IPS-NIHi7 (cell line): ENCODE measurements at regions not wholly inside any gene's neighbourhood (a gene's known extent, or its start where the extent isn't known, plus 50 kb on each side); places are given as distances from the start of the nearest gene placed in this dataset.
"Not testable (repeated sequence)": the region's sequence is repeated elsewhere in the genome, so short reads cannot be mapped to it uniquely, and the experiment has no call there.

Experiments
- DNase-seq: peaks from one replicate; pipeline ENCODE4 v3.0.0; 2012; ENCODE audit warnings: mixed read lengths; ENCODE audit errors: extremely low spot score

GRCh38 chr2:37758141-37758601, 86.7 kb upstream of the CDC42EP3 start:
- not testable (repeated sequence) for DNase-seq

DNA sequence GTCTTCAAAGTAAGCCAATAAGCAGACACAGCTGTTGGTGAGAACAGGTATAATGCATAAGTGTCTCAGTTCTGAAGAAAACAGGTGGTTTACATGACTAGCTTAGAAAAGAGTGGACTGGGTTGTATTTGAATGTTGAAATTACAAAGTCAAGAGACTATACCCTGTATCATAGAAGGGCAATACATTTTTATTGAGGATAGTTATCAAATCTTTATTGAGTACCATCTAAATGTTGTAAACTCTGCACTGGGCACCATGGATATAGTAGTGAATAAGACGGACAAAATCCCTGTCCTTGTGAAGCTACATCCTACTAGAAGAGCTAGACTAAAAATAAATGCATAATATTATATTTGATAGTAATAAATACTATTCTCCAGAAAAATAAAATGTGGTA, 88.5 kb upstream of the CDC42EP3 start:
- DNase-seq = not testable (repeated sequence)

- no peak for DNase-seq
Observed at GRCh38 chr2:37760471-37760870, 89.0 kb upstream of the CDC42EP3 start.

- DNase-seq = not testable (repeated sequence)
Observed at GRCh38 chr2:37762281-37762680, 90.8 kb upstream of the CDC42EP3 start.

- DNase-seq = no peak
Observed at GRCh38 chr2:37764739-37765138, 93.3 kb upstream of the CDC42EP3 start.

- DNase-seq = no peak
Observed at GRCh38 chr2:37766106-37766505, 94.7 kb upstream of the CDC42EP3 start.

DNA sequence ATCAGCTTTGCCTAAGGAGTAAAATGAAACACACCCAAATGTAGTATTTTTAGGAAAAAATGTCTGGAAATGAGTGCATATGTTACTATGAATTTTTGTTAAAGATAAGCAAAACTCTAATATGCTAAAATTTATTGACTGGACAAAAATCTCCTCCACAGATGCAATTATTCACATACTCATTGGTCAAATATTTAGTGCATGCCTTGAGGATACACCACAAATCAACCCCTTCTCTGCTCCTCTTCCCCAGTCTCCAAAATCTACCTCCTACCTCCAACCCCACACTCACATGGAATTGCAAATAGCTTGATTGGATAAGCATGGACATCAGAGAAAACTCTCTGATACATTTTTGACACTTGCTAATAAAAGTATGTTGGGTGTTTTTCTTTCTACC, 95.6 kb upstream of the CDC42EP3 start:
- no peak for DNase-seq

DNA sequence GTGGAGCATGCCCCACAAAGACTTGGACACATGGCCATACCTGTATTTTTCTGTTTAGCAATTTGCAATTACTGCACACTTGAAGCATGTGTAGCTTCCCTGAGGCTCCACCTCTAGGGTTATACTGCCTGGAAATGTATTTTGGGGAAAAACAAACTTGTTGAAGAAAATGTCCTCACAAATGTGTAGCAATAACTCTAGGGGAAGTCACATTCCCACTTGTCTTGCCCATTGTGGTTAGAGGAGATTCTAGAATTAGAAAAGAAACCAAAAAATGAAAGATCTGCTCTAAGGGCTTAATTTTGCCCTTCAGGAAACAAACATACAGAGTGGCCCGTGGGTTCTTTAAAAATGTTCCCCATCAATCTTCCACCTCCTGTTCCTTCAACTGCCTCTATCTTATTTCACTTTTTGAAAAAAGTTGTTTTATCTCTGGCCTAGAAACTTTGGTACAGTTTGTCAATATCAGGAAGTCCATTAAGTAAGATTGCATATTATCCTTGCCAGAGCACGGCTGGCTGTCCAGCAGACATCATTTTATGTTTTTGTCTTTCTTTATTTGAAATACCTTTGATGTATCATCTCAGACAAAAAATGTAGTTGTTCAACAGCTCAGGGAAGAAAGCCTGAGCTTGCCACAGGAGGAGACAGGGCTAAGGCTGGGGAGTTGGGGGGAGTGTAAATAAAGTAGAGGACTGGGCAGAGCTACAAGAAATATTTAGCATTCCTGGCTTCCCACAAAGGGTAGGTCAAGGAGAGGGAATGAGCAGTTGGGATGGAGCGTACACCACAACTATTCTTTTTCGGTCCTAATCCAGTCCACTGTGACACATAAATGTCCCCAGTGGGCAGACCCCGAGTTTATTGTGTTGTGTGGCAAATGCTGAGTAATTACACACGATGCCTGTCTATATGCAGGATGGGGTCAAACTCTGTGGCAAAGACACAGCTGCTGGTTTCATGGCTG, 96.8 kb upstream of the CDC42EP3 start:
- no peak for DNase-seq

GRCh38 chr2:37769551-37769950, 98.1 kb upstream of the CDC42EP3 start:
- DNase-seq = no peak

GRCh38 chr2:37770797-37771196, 99.4 kb upstream of the CDC42EP3 start:
- no peak for DNase-seq

- no peak for DNase-seq
Observed at GRCh38 chr2:37771600-37772088, 100.2 kb upstream of the CDC42EP3 start.

DNA sequence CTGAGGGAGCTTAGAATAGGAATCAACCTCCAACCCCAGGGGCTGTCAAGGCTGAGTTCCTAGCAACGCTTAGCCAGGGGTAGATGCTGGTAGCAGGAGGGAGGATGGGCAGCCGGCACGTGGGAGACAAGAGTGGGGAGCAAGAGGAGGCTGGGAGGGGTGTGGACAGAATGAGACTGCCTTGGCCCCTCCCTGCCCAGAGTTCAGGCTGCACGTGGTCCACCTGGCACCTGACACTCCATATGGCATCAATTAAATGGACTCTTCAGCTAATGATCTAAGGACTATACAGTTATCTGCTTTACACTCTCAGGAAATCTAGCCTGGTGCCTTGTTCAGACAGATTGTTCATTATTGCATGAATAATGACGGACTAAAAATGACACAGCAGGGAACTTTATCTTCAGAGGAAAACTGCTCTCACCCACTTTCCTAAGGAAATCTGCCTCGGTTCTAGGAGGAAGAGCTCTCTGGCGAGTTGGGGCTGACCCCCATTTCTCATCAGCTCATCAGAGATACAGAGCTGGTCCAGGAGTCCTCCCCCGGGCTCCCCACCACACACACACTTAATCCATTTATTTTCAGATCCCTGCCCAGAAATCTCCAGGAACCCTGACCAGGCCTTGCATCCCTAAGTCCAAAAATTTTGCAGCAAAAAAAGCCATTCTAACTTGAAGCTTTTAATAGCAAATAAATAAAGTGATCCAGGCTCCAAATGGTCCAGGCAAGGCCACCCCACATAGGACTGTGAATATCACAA, 102.1 kb upstream of the CDC42EP3 start:
- DNase-seq = no peak

GRCh38 chr2:37774171-37774944, 102.9 kb upstream of the CDC42EP3 start:
- DNase-seq = not testable (repeated sequence)

DNA sequence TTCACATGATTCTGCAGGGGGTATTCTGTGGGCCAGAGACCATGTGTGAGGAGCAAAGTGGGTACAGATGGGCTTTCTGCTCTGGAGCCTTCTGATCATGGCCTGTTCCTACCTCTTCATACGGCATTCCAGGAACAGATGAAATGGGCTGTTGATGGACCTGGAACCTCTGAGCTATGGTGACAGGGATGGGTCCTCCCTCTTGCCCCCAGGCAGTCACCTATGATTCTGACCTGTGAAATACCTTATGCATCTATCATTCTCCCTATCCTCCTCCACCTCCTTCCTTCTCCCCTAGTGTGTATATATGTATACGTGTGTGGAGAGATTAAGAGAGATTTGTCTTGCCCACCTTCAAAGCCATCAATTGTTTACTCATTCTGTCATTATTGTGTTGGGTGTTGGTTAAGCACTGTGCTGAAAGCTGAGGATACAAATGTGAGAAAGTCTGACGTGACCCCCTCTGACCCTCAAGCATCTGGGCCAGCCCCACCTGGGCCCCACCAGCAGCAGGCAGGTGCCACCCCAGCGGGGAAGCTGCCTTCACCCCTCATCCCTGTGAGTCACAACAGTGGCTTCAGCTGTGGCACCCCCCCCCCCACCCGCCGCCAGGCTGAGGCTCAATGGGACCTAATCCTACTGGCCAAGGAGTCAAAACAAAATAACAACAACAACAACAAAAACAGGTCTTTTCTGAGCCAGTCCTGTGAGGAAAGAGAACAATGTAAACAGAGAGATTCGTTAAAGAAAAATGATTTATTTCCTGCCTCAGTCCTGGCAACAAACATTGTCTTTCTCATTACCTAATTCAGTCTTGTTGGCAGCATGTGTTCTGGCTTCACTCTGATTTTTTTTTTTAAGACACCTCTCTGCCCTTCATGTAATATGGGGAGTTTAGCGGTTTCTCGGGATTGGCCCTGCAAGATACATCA, 103.8 kb upstream of the CDC42EP3 start:
- no peak for DNase-seq

DNA sequence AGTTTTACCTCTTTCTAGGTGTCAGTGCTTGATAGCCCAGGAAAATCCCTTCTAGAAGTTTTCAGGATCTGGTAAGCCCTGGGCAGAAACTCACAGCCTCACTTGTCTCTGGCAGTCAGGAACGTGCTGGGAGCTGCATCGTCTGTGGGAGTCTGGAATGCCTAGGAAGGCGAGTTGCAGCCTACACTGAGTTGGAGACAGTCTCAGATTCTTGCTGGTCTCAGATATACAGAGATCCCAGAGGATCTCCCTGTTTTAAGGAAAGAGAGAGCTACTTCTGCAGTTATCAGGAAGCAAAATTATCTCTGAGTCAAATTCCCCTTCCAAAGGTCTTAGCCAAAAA, 104.4 kb upstream of the CDC42EP3 start:
- peak; percentile 39 for DNase-seq

DNA sequence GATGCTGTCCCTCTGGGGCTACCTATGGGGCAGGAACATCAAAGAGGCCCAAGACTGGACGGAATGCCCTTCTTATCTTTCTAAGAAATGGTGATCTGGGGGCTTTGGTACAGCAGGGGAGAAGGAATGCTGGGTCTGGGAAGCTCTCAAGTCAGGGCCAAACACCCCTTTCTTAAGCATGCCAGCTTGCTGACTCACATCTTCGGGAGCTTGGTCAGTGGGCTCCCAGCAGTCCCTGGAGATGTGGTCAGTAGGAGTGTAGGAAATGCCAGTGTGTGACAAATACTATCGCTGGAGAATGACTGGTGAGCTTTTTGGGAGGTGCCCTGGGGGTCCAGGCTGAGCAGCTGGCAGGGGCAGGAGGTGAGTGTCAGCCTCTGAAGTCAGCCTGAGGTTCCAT, 105.0 kb upstream of the CDC42EP3 start:
- DNase-seq = peak; percentile 60

- DNase-seq = no peak
Observed at GRCh38 chr2:37779139-37779538, 107.7 kb upstream of the CDC42EP3 start.

DNA sequence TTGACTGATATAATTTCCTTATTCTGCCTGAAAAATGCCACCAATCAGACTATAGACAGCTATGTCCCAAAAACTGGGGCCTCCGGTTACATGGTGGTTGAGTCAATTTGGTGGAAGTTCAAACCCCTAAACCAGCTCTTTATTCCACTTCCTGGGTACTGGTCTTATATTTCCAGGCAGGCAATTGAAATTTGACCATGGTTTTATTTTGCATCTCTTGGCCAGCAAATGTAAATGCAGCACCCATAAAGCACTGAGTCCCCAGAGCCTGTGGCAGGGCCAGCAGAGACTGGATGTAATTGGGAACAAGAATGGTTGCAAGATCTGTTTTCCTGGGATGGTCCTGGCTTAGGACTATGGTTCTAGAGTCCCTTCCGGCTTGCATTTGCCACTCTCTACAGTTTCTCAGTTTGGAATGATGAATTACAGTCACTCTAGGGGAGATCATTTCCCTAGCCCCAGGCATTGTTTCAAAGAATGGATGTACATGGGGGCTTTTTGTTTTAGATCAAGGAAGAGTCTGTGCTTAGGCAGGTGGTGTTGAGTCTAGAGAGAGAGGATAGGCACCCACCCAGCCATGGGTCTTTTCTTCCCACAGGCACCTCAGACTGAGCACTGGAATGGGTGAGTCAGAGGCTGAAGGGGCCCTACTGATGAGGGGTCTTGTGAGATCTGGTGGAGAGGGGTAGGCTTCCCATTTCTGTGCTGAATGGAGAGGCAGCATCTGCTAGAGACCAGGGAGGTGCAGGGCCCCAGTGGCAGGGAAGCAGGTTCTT, 108.4 kb upstream of the CDC42EP3 start:
- no peak for DNase-seq

- no peak for DNase-seq
Observed at GRCh38 chr2:37780387-37780676, 108.9 kb upstream of the CDC42EP3 start.

GRCh38 chr2:37781028-37781427, 109.6 kb upstream of the CDC42EP3 start:
- DNase-seq = no peak
